Fibroblast of skin of left biceps (primary cell): ENCODE measurements at regions not wholly inside any gene's neighbourhood (a gene's known extent, or its start where the extent isn't known, plus 50 kb on each side); places are given as distances from the start of the nearest gene placed in this dataset.

Experiments
- DNase-seq, 2 experiments: peaks; one replicate each; pipeline ENCODE4 v3.0.0-alpha.2; 2013; ENCODE audit warnings: low read depth in 2 of 2

- no peak for DNase-seq
Measured at GRCh38 chr3:59418836-59419235, 369.0 kb upstream of the CFAP20DC start.

- DNase-seq = no peak
Measured at GRCh38 chr3:59412516-59412915, 362.7 kb upstream of the CFAP20DC start.

- no peak for DNase-seq
Measured at GRCh38 chr3:59411694-59412093, 361.9 kb upstream of the CFAP20DC start.

GRCh38 chr3:59411186-59411585 is 361.4 kb upstream of the CFAP20DC start:
- no peak for DNase-seq

- DNase-seq = no peak
Measured at GRCh38 chr3:59408047-59408624, 358.3 kb upstream of the CFAP20DC start.

GRCh38 chr3:59407425-59407824 is 357.6 kb upstream of the CFAP20DC start:
- no peak for DNase-seq

GRCh38 chr3:59406943-59407342 is 357.1 kb upstream of the CFAP20DC start:
- DNase-seq = no peak

- no peak for DNase-seq
Measured at GRCh38 chr3:59404851-59405250, 355.0 kb upstream of the CFAP20DC start.

- no peak for DNase-seq
Measured at GRCh38 chr3:59404064-59404463, 354.2 kb upstream of the CFAP20DC start.

- no peak for DNase-seq
Measured at GRCh38 chr3:59401924-59402323, 352.1 kb upstream of the CFAP20DC start.

- no peak for DNase-seq
Measured at GRCh38 chr3:59392116-59392515, 342.3 kb upstream of the CFAP20DC start.

- DNase-seq = no peak
Measured at GRCh38 chr3:59391131-59391530, 341.3 kb upstream of the CFAP20DC start.

GRCh38 chr3:59388555-59389270 is 338.9 kb upstream of the CFAP20DC start:
- DNase-seq = no peak

- DNase-seq = no peak
Measured at GRCh38 chr3:59386165-59386564, 336.3 kb upstream of the CFAP20DC start.

- no peak for DNase-seq
Measured at GRCh38 chr3:59385547-59385946, 335.7 kb upstream of the CFAP20DC start.

GRCh38 chr3:59381282-59381681 is 331.5 kb upstream of the CFAP20DC start:
- DNase-seq = no peak

- DNase-seq = no peak
Measured at GRCh38 chr3:59380146-59380545, 330.3 kb upstream of the CFAP20DC start.

- DNase-seq = no peak
Measured at GRCh38 chr3:59374818-59375211, 325.0 kb upstream of the CFAP20DC start.

GRCh38 chr3:59374091-59374817 is 324.4 kb upstream of the CFAP20DC start:
- no peak for DNase-seq

GRCh38 chr3:59372346-59372745 is 322.5 kb upstream of the CFAP20DC start:
- DNase-seq = no peak

- no peak for DNase-seq
Measured at GRCh38 chr3:59368900-59369675, 319.3 kb upstream of the CFAP20DC start.

GRCh38 chr3:59367150-59367549 is 317.3 kb upstream of the CFAP20DC start:
- DNase-seq = peak; percentile 8 to 18
